ENCODE measurements at regions not wholly inside any gene's neighbourhood (a gene's known extent, or its start where the extent isn't known, plus 50 kb on each side); places are given as distances from the start of the nearest gene placed in this dataset.

GRCh38 chr2:53234548-53234903, 533.1 kb upstream of the CHAC2 start:
- ATAC-seq (ENCODE audit: low FRiP score) (no peak), DNase-seq (ENCODE audit: low spot score) (no peak)
- TF ChIP-seq, protein P1, sequence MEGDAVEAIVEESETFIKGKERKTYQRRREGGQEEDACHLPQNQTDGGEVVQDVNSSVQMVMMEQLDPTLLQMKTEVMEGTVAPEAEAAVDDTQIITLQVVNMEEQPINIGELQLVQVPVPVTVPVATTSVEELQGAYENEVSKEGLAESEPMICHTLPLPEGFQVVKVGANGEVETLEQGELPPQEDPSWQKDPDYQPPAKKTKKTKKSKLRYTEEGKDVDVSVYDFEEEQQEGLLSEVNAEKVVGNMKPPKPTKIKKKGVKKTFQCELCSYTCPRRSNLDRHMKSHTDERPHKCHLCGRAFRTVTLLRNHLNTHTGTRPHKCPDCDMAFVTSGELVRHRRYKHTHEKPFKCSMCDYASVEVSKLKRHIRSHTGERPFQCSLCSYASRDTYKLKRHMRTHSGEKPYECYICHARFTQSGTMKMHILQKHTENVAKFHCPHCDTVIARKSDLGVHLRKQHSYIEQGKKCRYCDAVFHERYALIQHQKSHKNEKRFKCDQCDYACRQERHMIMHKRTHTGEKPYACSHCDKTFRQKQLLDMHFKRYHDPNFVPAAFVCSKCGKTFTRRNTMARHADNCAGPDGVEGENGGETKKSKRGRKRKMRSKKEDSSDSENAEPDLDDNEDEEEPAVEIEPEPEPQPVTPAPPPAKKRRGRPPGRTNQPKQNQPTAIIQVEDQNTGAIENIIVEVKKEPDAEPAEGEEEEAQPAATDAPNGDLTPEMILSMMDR (IDR thresholded peaks at IDR 0.05): no peak

DNA sequence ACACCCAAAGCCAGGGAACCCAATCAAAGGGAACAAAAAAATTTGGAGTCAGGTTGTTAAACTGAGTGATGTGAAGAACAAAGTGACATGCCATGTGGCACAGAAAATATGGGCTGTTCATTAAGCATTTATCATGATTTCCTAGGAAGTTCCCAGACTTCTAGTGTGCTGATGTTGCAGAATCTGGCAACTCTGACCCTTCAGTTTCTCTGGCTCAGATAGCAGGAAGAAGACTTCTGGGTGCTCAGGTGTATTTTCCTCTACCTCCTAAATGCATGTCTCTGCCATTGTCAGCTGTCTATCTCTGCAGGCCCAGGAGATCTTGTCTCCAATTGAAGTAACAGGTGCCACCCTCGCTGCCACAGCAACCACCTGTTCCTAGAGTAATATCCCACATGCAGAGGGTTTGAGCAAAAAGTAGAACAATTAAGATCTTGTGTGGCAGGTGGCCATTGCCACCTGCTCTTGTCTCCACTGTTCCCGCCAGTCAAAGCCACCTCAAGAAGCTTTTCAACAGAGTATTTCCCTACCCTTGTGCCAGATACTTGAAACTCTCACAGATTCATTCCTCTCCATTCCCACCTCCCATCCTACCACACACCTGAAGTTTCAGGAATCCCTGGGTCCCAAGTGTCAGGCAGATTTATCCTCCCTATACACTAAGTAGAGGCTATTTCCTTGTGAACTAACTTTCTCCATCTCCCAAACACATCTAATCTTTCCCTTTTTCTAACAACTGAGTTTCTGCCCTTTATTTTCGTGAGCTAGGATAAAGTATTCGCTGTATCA, 533.7 kb upstream of the CHAC2 start:
- TF ChIP-seq, protein P1 (IDR thresholded peaks at IDR 0.05): no peak
- ATAC-seq (ENCODE audit: low FRiP score) (no peak), DNase-seq (ENCODE audit: low spot score) (no peak)

- DNase-seq (ENCODE audit: low spot score): no peak
- ATAC-seq (ENCODE audit: low FRiP score): no peak
- TF ChIP-seq, protein P1 (IDR thresholded peaks at IDR 0.05): no peak
Observed at GRCh38 chr2:53231908-53232307, 535.7 kb upstream of the CHAC2 start.

DNA sequence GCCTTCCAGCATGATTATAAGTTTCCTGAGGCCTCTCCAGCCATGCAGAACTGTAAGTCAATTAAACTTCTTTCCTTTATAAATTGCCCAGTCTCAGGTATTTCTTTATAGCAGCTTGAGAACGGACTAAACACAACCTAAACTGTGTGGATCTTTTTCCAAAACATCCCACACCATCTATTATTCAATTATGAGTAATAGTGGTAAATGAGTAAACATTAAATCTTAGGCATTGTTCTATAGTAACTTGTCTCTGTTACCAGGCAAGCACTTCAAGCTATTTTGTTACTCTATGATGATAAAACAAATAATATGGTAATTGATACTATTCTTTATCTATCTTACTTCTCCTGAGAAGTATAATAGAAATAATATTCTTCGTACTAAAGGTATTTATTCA, 536.9 kb upstream of the CHAC2 start:
- ATAC-seq (ENCODE audit: low FRiP score) (no peak), DNase-seq (ENCODE audit: low spot score) (no peak)
- TF ChIP-seq, protein P1 (IDR thresholded peaks at IDR 0.05): no peak

DNA sequence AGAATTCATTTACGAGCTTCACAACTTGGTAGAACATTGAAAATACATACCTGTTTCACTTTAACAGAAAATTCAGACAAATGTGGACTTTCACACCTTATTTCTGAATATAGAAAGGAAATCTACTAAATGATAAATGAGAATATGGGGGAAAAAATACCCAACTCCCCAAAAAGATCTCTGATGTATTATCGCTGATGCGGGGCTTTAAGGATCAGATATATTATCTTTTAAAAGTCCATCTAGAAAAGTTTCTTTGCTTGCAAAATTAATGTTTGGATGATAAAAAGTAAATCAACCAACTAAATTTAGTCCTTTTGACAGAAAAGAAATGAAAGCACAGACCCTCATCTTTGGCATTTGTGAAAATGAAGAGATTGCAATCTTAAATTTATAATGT, 540.1 kb upstream of the CHAC2 start:
- no peak for DNase-seq (ENCODE audit: low spot score)
- TF ChIP-seq, protein P1 (IDR thresholded peaks at IDR 0.05): no peak
- ATAC-seq (ENCODE audit: low FRiP score): no peak

DNA sequence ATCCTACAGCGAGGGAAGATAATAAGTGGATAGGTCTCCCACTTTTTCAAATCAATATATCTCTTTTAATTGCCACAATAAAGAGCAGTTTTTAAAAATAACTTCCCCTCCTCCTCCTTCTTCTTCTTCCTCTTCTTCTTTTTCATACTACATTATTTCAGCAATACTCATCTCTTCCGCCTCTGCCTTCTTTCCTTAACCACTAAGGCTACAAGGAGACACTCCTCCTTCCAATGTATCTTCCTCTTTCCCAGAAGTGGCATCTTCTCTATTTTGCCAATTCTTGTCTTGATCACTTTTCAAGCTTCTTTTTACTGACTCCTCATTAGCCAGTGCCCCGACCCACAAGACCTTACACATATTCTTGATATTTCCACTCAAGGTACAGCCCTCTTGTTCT, 546.6 kb upstream of the CHAC2 start:
- TF ChIP-seq, protein P1 (IDR thresholded peaks at IDR 0.05): no peak
- no peak for ATAC-seq (ENCODE audit: low FRiP score)
- no peak for DNase-seq (ENCODE audit: low spot score)

- peak; percentile 6 for ATAC-seq (ENCODE audit: low FRiP score)
- DNase-seq (ENCODE audit: low spot score): no peak
- TF ChIP-seq, protein P1 (IDR thresholded peaks at IDR 0.05): no peak
Observed at GRCh38 chr2:53217250-53217649, 550.4 kb upstream of the CHAC2 start.

Data from omental fat pad (tissue), 3 donors.